Stimulated activated CD8-positive, alpha-beta memory T cell treated with anti-CD3 and anti-CD28 coated beads, Interleukin-12 subunit alpha, Interleukin-12 subunit beta, amount 100 ng/mL, for 24 hours (primary cell): ENCODE measurements at regions not wholly inside any gene's neighbourhood (a gene's known extent, or its start where the extent isn't known, plus 50 kb on each side); places are given as distances from the start of the nearest gene placed in this dataset.
A peak's percentile ranks its signal among the peaks of the same experiment; 100 is the strongest.

ENCODE experiments used
- DNase-seq: peaks from one replicate; pipeline ENCODE4 v3.0.0-alpha.2; 2020; ENCODE audit errors: extremely low read depth

DNA sequence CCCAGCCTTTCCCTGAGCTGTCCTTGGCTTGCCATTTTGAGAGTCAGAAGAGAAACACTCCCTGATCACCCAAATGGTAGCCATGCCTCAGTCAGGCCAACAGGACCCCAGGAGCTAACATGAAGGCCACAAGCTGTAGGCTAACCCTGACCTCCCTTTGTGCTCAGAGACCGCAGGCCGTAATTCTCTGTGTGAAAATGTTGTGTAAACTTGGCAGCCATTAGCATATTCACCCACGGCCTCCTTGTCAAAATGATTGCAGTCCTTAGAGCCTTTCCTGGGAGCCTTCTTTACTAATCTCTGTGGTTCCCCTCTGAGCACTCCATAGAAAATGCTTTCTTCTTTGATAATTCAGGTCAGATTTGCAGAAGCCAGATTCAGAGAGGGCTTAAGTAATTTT, 418.9 kb downstream of the COG6 start:
- DNase-seq: no peak

DNA sequence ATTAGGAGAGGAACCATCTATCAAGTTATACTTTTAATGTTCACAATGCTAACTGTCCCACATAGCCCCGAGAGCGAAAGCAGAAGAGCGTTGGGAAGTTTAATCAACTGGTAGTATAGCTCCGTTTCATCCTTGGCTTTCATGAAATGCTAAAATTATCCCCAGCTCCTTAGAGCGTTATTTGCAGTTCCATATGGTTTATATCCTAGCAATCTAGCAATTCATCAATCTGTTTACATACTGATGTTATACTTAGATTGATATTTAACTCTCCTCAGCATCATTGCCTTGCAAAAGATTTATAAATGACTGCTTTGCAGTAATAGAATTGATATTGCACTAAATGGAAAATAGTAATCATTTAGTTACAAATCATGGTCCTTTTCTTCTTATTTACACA, 419.8 kb downstream of the COG6 start:
- DNase-seq: no peak

DNA sequence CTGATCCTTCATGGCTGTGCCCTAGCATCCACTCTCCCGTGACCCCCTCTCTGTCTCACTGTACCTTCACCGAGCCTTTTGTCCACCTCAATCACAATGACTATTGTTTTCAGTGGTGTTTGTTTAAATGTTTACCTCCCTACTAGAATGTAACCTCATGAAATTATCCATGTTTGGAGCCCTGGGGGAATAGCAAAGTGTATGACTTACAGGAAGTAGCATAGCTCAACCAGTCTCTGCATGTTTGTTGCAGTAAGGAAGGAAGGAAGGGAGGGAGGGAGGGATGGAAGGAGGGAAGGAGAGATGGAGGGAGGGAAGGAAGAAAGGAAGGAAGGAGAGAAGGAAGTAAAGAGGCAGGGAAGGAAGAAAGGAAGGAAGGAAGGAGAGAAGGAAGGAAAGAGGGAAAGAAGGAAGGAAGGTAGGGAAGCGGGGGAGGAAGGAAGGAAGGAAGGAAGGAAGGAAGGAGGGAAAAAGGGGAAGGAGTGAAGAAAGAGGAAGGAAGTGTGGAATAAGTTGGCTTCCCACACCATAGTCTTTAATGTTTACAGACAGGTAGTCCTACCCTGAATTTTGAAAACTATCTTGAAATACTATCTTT, 421.4 kb downstream of the COG6 start:
- DNase-seq: no peak

- DNase-seq: no peak
Observed at GRCh38 chr13:40077396-40078027, 422.1 kb downstream of the COG6 start.

GRCh38 chr13:40079721-40080120, 424.3 kb downstream of the COG6 start:
- no peak for DNase-seq

- no peak for DNase-seq
Observed at GRCh38 chr13:40080676-40081075, 425.2 kb downstream of the COG6 start.

- DNase-seq: no peak
Observed at GRCh38 chr13:40082639-40083038, 427.2 kb downstream of the COG6 start.

DNA sequence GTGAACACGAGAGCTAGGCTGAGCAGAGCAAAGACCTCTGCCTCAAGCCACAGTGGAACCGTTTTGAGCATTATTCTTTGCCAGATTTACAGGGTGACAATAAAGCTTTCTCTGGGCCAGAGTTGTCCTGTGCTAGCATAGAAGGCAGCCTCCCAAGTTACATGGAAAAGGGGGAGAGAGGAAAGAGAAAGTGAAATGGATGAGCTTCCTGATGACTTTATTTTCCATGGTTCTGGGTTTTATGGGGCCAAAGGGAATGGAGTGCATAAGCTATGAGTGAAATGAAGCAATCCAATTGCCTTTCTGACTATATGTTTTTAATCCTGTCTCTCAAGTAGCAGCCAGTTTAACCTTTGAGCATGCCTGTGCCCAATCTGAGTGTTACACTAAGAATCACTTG, 428.4 kb downstream of the COG6 start:
- DNase-seq: no peak

GRCh38 chr13:40084934-40085333, 429.5 kb downstream of the COG6 start:
- DNase-seq: no peak

GRCh38 chr13:40087091-40088002, 431.9 kb downstream of the COG6 start:
- DNase-seq: no peak

DNA sequence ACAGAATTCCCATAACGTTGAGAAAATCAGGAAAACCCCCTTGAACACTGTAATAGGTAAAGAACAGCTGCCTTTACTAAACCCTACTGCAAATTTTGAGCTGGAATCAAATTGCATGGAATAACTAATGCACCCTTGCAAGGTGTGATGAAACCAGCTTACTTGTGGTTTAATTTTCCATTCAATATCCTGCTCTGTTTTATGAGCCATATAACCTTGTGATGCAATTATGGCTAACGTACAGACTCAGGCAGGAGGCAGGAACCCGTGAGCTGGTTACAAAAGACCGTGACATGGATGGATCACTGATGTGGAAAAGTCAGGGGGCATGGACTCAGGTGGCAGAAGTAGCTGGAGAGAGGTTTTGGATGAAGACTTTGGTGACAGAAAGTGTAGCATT, 438.6 kb downstream of the COG6 start:
- no peak for DNase-seq

DNA sequence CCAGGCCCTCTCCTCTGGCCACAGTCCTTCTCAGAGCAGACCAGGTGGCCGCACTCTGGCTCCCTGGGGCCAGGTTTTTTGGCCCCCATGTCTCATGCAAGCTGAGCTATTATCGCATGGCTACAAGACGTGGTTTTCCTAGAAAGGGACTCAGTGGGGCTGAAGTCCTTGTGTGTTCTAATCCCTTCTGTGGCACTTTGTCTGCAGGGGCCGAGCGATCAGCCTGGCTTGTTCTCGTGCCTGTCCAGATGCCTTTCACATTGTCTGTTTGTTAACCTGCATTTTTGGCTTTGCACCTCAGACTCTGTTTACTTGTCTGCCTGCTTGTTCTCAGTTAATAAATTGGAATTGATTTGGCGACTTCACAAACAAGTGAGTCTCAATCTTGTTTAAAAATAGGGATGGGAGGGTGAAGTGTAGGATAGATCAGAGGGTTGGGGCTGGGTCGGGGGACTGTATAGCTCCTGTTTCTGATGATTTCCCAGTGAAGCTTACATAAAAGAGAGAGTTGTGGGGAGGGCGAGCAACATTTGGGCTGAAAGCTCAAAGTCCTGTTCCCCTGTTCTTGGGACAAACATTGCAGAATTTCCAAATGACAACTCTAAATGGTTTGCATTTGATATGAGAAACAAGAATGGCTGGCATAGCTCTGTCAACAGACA, 440.4 kb downstream of the COG6 start:
- DNase-seq: no peak

GRCh38 chr13:40096357-40096901, 441.0 kb downstream of the COG6 start:
- no peak for DNase-seq

DNA sequence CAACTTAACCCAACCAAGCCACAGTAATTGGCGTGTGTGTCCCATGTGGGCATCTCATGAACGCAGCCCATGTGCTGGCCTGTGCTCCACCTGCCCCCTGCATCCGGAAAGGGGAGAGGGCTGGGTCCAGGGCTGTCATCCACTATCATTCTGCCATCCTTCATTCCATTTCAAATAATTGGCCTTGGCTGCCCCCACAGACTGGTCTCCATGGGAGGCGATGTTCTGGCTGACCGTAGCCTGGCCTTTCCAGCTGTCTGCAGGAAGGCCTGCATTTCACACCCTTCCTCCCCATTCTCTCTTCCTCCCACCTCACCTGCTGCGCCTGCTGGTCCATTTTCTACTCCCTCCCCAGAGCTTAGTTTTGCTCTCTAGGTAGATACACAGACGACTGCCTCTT, 442.8 kb downstream of the COG6 start:
- no peak for DNase-seq

GRCh38 chr13:40101708-40102359, 446.4 kb downstream of the COG6 start:
- no peak for DNase-seq

GRCh38 chr13:40102360-40102727, 446.9 kb downstream of the COG6 start:
- DNase-seq: no peak

DNA sequence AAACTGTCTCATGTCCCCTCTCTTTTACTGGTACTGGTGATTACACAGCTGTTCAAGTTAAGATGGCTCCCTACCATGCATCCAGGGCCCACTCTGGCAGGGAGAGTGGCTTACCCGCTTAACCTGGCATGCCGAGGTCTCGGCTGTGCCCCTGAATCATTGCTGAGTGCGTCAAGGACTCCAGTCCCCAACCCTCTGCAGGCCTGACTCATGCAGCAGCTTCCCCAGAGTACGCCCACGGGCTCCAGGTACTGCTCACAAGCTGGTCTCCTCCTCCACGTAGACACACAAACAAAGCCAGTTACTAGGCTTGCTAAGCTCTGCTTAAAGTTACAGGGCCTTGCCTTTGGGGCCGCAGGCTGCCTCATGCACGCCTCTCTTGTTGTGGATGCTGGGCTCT, 447.4 kb downstream of the COG6 start:
- peak; percentile 73 for DNase-seq

GRCh38 chr13:40103864-40104263, 448.4 kb downstream of the COG6 start:
- no peak for DNase-seq

GRCh38 chr13:40105231-40105630, 449.8 kb downstream of the COG6 start:
- no peak for DNase-seq

- no peak for DNase-seq
Observed at GRCh38 chr13:40109351-40109844, 453.9 kb downstream of the COG6 start.

DNA sequence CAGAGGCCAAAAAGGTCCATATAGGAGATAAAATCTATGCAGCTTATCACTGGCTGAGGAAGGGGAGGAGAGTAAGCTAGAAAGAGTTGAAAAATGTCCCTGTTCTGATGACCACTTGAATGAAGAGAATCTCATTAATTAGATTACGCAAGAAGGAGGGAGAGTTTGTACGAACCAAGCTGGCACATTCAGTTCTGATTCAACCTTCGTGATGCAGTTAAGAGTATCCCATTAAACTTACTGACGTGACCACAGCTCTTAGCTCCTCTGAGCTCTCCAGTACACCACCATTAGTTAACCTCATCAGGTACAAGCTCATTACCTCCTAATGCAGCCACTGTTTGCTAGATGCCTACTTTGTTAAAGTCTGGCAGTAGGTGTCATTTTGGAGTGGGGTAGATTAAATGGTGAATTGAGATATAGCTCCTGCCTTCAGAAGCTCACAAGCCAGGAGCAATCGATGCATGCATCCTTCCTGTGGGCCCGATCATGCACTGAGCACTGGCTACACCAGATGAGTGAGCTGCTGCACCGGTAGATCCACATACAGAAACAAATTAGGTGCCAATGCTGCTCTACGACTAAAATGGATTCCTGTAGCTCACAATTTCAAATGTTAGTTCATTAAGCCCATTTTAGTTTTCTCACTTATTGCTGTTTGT, 458.3 kb downstream of the COG6 start:
- DNase-seq: no peak
